GM23248 (cell line): ENCODE measurements at regions not wholly inside any gene's neighbourhood (a gene's known extent, or its start where the extent isn't known, plus 50 kb on each side); places are given as distances from the start of the nearest gene placed in this dataset.

Experiments used
- DNase-seq: peaks from one replicate; pipeline ENCODE4 v3.0.0-alpha.2; 2015
- H2AFZ ChIP-seq: fragments of 200-600 bp; sonication (generic); 2 replicates; pipeline ENCODE4 v1.6.1; 2016; ENCODE audit warnings: antibody characterized with exemption
- H3F3A ChIP-seq: fragments of 200-600 bp; sonication (generic); 2 replicates; pipeline ENCODE4 v1.6.1; 2016; ENCODE audit warnings: mild to moderate bottlenecking, antibody characterized with exemption, mixed run types; ENCODE audit not compliant: insufficient read depth
- H3K27ac ChIP-seq: fragments of 200-600 bp; sonication (generic); 2 replicates; pipeline ENCODE4 v1.5.1; 2016; ENCODE audit warnings: mild to moderate bottlenecking
- H3K27me3 ChIP-seq: fragments of 200-600 bp; sonication (generic); replicated peaks from 2 replicates; pipeline ENCODE4 v1.6.1; 2016; ENCODE audit warnings: mild to moderate bottlenecking; ENCODE audit not compliant: insufficient read depth
- H3K36me3 ChIP-seq: fragments of 200-600 bp; sonication (generic); 2 replicates; pipeline ENCODE4 v1.6.1; 2016; ENCODE audit warnings: low read depth, mild to moderate bottlenecking
- H3K4me1 ChIP-seq: fragments of 200-600 bp; sonication (generic); 2 replicates; pipeline ENCODE4 v1.6.1; 2016; ENCODE audit warnings: mild to moderate bottlenecking; ENCODE audit not compliant: insufficient read depth
- H3K4me2 ChIP-seq: fragments of 200-600 bp; sonication (generic); one replicate; pipeline ENCODE4 v1.6.1; 2016; ENCODE audit warnings: mild to moderate bottlenecking; ENCODE audit not compliant: unreplicated experiment
- H3K4me3 ChIP-seq: fragments of 200-600 bp; sonication (generic); 2 replicates; pipeline ENCODE4 v1.5.1; 2016; ENCODE audit warnings: mild to moderate bottlenecking
- H3K79me2 ChIP-seq: fragments of 200-600 bp; sonication (generic); 2 replicates; pipeline ENCODE4 v1.6.1; 2016; ENCODE audit warnings: mild to moderate bottlenecking; ENCODE audit not compliant: insufficient read depth
- H3K9ac ChIP-seq: fragments of 200-600 bp; sonication (generic); 2 replicates; pipeline ENCODE4 v1.6.1; 2016; ENCODE audit warnings: mild to moderate bottlenecking
- H3K9me2 ChIP-seq: fragments of 200-600 bp; sonication (generic); 2 replicates; pipeline ENCODE4 v1.6.1; 2016; ENCODE audit warnings: mixed run types, mild to moderate bottlenecking, moderate library complexity; ENCODE audit not compliant: insufficient read depth
- H3K9me3 ChIP-seq: fragments of 200-600 bp; sonication (generic); one replicate; pipeline ENCODE4 v1.6.1; 2017; ENCODE audit warnings: low read depth
- H4K20me1 ChIP-seq: fragments of 200-600 bp; sonication (generic); 2 replicates; pipeline ENCODE4 v1.6.0; 2016; ENCODE audit not compliant: insufficient read depth
- EZH2 ChIP-seq: fragments of 200-600 bp; sonication (generic); IDR thresholded peaks from 2 replicates; pipeline ENCODE4 v1.6.1; 2018; ENCODE audit warnings: antibody characterized with exemption, mild to moderate bottlenecking; ENCODE audit not compliant: insufficient read depth, poor library complexity, severe bottlenecking
- EZH2phosphoT487 ChIP-seq: fragments of 200-600 bp; sonication (generic); IDR thresholded peaks from 2 replicates; pipeline ENCODE4 v1.6.1; 2018; ENCODE audit warnings: antibody characterized with exemption, moderate library complexity, mild to moderate bottlenecking, low read depth; ENCODE audit not compliant: insufficient read depth
- WGBS, 2 experiments: methylation state at CpG; one replicate each; pipeline ENCODE4 v1.1.6; 2015 to 2017; ENCODE audit warnings: low lambda C conversion rate in 2 of 2, low coverage in 1 of 2; ENCODE audit errors: missing lambda C conversion rate in 2 of 2; 5-methylcytosine and 5-hydroxymethylcytosine counted together
- in situ Hi-C: fragments of 300-500 bp; cut with MboI; formaldehyde crosslinking; loops from 2 replicates; pipeline ENCODE4 v1.15.0; 2020

DNA sequence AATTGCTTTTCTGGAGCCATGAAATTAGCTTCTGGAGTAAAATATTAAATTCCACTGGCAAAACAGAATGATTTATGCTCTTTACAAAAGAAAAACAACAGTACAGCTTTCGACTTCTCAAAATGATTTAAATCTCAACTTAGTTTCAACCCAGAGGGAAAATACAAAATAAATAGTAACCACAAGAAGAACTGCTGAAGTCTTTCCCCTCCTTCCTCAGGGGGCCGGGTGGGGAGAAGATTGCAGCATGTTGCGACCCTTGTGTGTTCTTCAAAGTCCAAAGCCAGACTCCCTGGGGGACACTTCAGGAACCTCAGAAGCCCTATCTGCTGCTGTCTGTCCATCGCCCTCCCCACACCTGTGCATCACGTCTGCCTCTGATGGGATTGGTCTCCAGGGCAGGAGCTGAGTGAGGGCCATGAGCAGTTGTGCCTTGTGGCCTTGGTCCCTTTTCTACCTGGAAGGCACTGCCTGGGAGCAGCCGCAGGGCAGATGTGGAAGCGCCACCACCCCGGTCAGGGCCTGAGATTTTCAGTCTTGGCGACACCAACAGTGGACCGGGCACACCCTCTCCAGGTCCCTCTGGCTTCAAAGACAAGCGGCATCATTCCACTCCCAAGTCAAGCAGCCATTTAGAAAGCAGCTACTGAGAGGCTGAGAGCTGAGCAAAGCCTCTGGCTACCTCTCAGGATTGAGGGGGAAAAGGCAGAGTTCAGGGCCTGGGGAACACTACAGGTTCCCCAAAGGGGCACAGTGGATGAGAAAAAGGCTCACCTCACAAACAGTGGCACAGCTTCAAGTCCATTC, 210.1 kb upstream of the RAB6C start:
- in situ Hi-C loops = no loop called here
- Histone ChIP-seq H3K9ac (no peak overlapping the region), H2AFZ (no peak overlapping the region), H3K9me2 (no peaks in the 10 kb centered on the region), H3K27me3 (no peaks in the 10 kb centered on the region), H4K20me1 (no peaks in the 10 kb centered on the region), H3K4me3 (no peak overlapping the region), H3K79me2 (no peaks in the 10 kb centered on the region), H3K4me1 (peaks cover 10% of the 10 kb centered on the region; the same call in 1 of the 2 replicates), H3K9me3 (no peaks in the 10 kb centered on the region), H3K36me3 (no peaks in the 10 kb centered on the region), H3K4me2 (no peak overlapping the region), H3F3A (no peaks in the 10 kb centered on the region), H3K27ac (no peak overlapping the region)
- DNase-seq = no peak
- WGBS, 2 experiments = 81 to 88% methylated on average over 11 of the region's 11 CpGs
- TF ChIP-seq EZH2 (no peak), EZH2phosphoT487 (no peak)

DNA sequence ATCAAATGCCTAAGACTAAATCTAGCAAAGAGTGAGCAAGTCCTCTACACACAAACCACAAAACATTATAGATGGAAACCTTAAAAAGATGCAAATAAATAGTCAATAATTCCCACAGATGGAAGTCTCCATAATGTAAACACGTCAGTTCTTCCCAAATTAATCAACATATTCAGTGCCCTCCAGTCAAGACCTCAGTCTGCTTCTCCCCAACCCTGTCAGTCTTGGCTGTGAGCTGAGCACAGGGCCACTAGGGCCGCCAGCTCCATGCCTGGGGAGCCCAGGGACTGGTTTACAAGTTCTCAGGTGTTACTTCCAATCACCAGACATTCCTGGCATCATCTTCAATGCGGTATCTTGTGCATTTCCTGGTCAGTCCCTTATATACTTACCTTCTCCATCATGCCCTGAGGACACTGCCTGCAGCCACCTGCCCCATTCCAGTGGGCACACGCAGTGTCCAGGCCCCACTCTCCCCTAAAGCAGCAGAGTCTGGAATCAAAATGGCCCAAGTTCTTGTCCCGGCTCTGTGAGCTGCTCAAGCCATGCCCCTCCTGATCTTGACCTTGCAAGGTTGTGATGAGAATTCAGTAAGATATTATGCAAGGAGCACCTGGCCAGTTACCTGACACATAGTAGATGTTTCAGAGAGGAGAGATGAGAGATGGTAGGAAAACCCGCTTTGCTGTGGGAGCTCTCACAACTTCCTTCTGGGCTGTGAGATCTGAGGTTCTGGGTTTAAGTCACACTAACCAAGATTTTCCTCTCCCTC, 207.9 kb upstream of the RAB6C start:
- Histone ChIP-seq H3K9ac (no peak overlapping the region), H3F3A (no peaks in the 10 kb centered on the region), H3K36me3 (no peaks in the 10 kb centered on the region), H3K79me2 (no peaks in the 10 kb centered on the region), H3K9me2 (no peaks in the 10 kb centered on the region), H3K27ac (no peak overlapping the region), H3K4me1 (peaks cover under 1% of the 10 kb centered on the region; the same call in 1 of the 2 replicates), H2AFZ (no peak overlapping the region), H3K4me2 (no peak overlapping the region), H3K4me3 (no peak overlapping the region), H4K20me1 (no peaks in the 10 kb centered on the region), H3K27me3 (no peaks in the 10 kb centered on the region), H3K9me3 (no peaks in the 10 kb centered on the region)
- 45 to 63% methylated on average over 6 of the region's 6 CpGs for WGBS, 2 experiments
- no peak for DNase-seq
- TF ChIP-seq EZH2phosphoT487 = no peak
- TF ChIP-seq EZH2 = no peak
- in situ Hi-C loops = no loop called here

DNA sequence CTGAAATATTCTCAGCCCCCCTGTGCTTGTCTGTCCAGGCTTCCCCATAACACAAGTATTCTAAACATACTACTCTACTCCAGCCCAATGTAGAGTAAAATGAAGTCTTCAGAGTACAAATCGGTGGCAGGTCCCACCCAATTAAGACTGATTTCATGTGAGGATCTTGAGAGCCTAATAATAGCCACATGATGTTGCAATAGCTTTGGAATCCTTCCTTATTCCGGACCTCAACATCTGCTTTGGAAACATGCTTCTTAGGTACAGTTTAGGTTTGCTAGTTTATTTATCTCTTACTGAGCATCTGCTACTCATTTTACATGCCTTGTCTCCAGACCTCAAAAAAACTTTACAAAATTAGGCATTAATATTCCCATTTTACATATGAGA, 207.3 kb upstream of the RAB6C start:
- WGBS, 2 experiments = 2% methylated on average over 2 of the region's 2 CpGs
- no peak overlapping the region for H3K27ac ChIP-seq
- no peak overlapping the region for H2AFZ ChIP-seq
- DNase-seq = no peak
- TF ChIP-seq EZH2phosphoT487 = no peak
- in situ Hi-C loops = no loop called here
- H3K4me3 ChIP-seq = no peak overlapping the region
- H3K79me2 ChIP-seq = no peaks in the 10 kb centered on the region
- H3K27me3 ChIP-seq = no peaks in the 10 kb centered on the region
- H3K9me2 ChIP-seq = no peaks in the 10 kb centered on the region
- H4K20me1 ChIP-seq = no peaks in the 10 kb centered on the region
- no peaks in the 10 kb centered on the region for H3K9me3 ChIP-seq
- H3K4me1 ChIP-seq = no peaks in the 10 kb centered on the region
- no peaks in the 10 kb centered on the region for H3F3A ChIP-seq
- no peak overlapping the region for H3K4me2 ChIP-seq
- H3K36me3 ChIP-seq = no peaks in the 10 kb centered on the region
- no peak overlapping the region for H3K9ac ChIP-seq

DNA sequence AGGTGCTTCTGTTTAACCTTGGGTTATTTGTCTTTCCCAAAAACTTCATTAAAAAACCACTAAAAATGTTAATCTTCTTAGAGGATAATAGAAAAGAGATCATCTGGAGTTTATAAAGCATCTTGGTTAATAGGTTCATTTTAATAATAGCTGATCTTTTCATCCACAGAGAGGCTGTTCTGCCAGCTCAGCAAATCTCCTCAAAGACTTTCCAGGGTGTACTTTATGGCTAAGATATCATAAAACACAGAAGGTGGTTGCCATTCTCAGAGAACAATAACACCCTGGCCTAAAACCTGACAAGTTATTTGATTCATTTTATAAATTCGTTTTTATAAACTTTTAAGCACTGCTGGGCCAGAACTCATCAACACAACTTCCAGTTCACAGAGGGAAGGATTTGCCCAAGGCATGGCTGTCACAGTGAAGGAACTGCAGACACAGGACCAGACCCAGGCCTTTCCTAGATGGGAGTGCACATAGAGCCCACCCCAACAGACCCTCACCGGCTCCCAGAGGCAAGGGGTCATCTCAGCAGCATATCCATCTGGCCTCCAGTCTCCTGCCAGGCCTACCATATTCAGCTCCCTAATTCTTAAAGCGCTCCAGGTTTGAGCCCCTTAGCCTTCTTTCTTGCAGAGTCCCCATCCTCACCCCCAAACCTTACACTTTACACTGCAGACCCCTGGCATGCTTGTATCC, 203.4 kb upstream of the RAB6C start:
- Histone ChIP-seq H3K36me3 (no peaks in the 10 kb centered on the region), H3K9me2 (no peaks in the 10 kb centered on the region), H3F3A (no peaks in the 10 kb centered on the region), H3K4me1 (no peaks in the 10 kb centered on the region), H3K9me3 (no peaks in the 10 kb centered on the region), H3K27me3 (no peaks in the 10 kb centered on the region), H3K27ac (no peak overlapping the region), H2AFZ (no peak overlapping the region), H3K4me3 (no peak overlapping the region), H3K79me2 (no peaks in the 10 kb centered on the region), H3K9ac (no peak overlapping the region), H4K20me1 (no peaks in the 10 kb centered on the region), H3K4me2 (no peak overlapping the region)
- TF ChIP-seq EZH2 (no peak), EZH2phosphoT487 (no peak)
- in situ Hi-C loops = no loop called here
- no peak for DNase-seq
- 64 to 66% methylated on average over 3 of the region's 3 CpGs for WGBS, 2 experiments
